ENCODE measurements at regions not wholly inside any gene's neighbourhood (a gene's known extent, or its start where the extent isn't known, plus 50 kb on each side); places are given as distances from the start of the nearest gene placed in this dataset.

- TF ChIP-seq CSRNP3 (CRISPR knock-in tag; IDR thresholded peaks at IDR 0.05) (no peak), TOX (CRISPR knock-in tag; IDR thresholded peaks at IDR 0.05; ENCODE audit: borderline replicate concordance) (no peak), ZFP3 (CRISPR knock-in tag; IDR thresholded peaks at IDR 0.05) (no peak), ZNF70 (CRISPR knock-in tag; IDR thresholded peaks at IDR 0.05) (no peak), CSDC2 (CRISPR knock-in tag; IDR thresholded peaks at IDR 0.05) (no peak), ZC3H10 (CRISPR knock-in tag; IDR thresholded peaks at IDR 0.05) (no peak), ARNTL (CRISPR knock-in tag; IDR thresholded peaks at IDR 0.05; ENCODE audit: borderline replicate concordance, low read depth) (no peak), RARB (CRISPR knock-in tag; IDR thresholded peaks at IDR 0.05) (no peak)
- no peak; the same call in 2 of the 3 replicates for ATAC-seq
These were observed 107.7 kb downstream of the SMIM20 start for GRCh38 chr4:26021417-26022345.

GRCh38 chr4:26022346-26023202 is 108.6 kb downstream of the SMIM20 start:
- no peak for ATAC-seq
- TF ChIP-seq ZNF8 (CRISPR knock-in tag; IDR thresholded peaks at IDR 0.05), result no peak
- TF ChIP-seq POU6F1 (CRISPR knock-in tag; IDR thresholded peaks at IDR 0.05; ENCODE audit: borderline replicate concordance, low read depth), result no peak
- TF ChIP-seq TCF4 (CRISPR knock-in tag; IDR thresholded peaks at IDR 0.05; ENCODE audit: borderline replicate concordance), result no peak
- no peak for TF ChIP-seq GLIS3 (CRISPR knock-in tag; IDR thresholded peaks at IDR 0.05)
- no peak for TF ChIP-seq SNAI2 (CRISPR knock-in tag; IDR thresholded peaks at IDR 0.05)
- no peak for TF ChIP-seq TSHZ2 (CRISPR knock-in tag; IDR thresholded peaks at IDR 0.05)
- no peak for TF ChIP-seq RARB (CRISPR knock-in tag; IDR thresholded peaks at IDR 0.05)
- TF ChIP-seq CSRNP3 (CRISPR knock-in tag; IDR thresholded peaks at IDR 0.05), result no peak
- TF ChIP-seq ZC3H10 (CRISPR knock-in tag; IDR thresholded peaks at IDR 0.05), result no peak
- no peak for TF ChIP-seq ZNF70 (CRISPR knock-in tag; IDR thresholded peaks at IDR 0.05)
- no peak for TF ChIP-seq ARNTL (CRISPR knock-in tag; IDR thresholded peaks at IDR 0.05; ENCODE audit: borderline replicate concordance, low read depth)
- TF ChIP-seq ESRRG (CRISPR knock-in tag; IDR thresholded peaks at IDR 0.05), result no peak
- no peak for TF ChIP-seq OSR1 (CRISPR knock-in tag; IDR thresholded peaks at IDR 0.05)
- no peak for TF ChIP-seq CSDC2 (CRISPR knock-in tag; IDR thresholded peaks at IDR 0.05)

- no peak; the same call in 2 of the 3 replicates for ATAC-seq
- TF ChIP-seq ZNF70 (CRISPR knock-in tag; IDR thresholded peaks at IDR 0.05) (no peak), TOX (CRISPR knock-in tag; IDR thresholded peaks at IDR 0.05; ENCODE audit: borderline replicate concordance) (no peak), ARNTL (CRISPR knock-in tag; IDR thresholded peaks at IDR 0.05; ENCODE audit: borderline replicate concordance, low read depth) (no peak), TSHZ2 (CRISPR knock-in tag; IDR thresholded peaks at IDR 0.05) (no peak), ZFP30 (CRISPR knock-in tag; IDR thresholded peaks at IDR 0.05) (no peak), CREB5 (CRISPR knock-in tag; IDR thresholded peaks at IDR 0.05; ENCODE audit: low read depth) (no peak)
These were observed 109.4 kb downstream of the SMIM20 start for GRCh38 chr4:26023203-26023972.
